Loucy (cell line): ENCODE measurements at regions not wholly inside any gene's neighbourhood (a gene's known extent, or its start where the extent isn't known, plus 50 kb on each side); places are given as distances from the start of the nearest gene placed in this dataset.

Experiments used
- EZH2phosphoT487 ChIP-seq: fragments of 200-600 bp; IDR thresholded peaks from 2 replicates; pipeline ENCODE4 v1.6.1; 2018; ENCODE audit warnings: antibody characterized with exemption, mild to moderate bottlenecking, moderate library complexity, borderline replicate concordance
- TF ChIP-seq, protein P1 (sequence below): fragments of 200-600 bp; sonication (generic); conservative IDR thresholded peaks from 2 replicates; pipeline ENCODE4 v1.5.1; 2014; ENCODE audit warnings: mild to moderate bottlenecking, antibody characterized with exemption, low read length

DNA sequence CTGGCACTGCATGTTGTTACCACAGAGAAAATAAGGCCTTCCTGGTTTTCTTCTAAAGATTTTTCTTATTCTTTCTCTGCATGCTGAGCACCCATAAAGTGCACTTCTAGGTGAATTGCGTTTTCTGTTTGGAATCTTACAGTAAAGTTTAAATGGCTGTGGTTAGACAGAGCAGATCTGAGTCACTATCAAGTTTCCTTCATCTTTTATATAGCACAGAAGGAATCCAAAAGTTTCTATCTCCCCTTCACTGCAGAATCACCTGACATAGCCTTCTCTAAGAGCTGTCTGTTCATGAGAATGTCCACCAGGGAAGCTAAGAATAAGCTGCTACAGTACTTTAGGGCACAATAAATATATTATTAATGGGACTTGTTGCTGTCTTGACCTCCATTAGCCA lies 455.5 kb upstream of the FAM241A start:
- TF ChIP-seq, protein P1, sequence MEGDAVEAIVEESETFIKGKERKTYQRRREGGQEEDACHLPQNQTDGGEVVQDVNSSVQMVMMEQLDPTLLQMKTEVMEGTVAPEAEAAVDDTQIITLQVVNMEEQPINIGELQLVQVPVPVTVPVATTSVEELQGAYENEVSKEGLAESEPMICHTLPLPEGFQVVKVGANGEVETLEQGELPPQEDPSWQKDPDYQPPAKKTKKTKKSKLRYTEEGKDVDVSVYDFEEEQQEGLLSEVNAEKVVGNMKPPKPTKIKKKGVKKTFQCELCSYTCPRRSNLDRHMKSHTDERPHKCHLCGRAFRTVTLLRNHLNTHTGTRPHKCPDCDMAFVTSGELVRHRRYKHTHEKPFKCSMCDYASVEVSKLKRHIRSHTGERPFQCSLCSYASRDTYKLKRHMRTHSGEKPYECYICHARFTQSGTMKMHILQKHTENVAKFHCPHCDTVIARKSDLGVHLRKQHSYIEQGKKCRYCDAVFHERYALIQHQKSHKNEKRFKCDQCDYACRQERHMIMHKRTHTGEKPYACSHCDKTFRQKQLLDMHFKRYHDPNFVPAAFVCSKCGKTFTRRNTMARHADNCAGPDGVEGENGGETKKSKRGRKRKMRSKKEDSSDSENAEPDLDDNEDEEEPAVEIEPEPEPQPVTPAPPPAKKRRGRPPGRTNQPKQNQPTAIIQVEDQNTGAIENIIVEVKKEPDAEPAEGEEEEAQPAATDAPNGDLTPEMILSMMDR: no peak
- no peak for TF ChIP-seq EZH2phosphoT487
